NCI-H1436 (cell line): ENCODE measurements at regions not wholly inside any gene's neighbourhood (a gene's known extent, or its start where the extent isn't known, plus 50 kb on each side); places are given as distances from the start of the nearest gene placed in this dataset.

Source experiments
- DNase-seq: peaks from one replicate; lab custom pipeline; 2025; lab: John Stamatoyannopoulos, UW

DNA sequence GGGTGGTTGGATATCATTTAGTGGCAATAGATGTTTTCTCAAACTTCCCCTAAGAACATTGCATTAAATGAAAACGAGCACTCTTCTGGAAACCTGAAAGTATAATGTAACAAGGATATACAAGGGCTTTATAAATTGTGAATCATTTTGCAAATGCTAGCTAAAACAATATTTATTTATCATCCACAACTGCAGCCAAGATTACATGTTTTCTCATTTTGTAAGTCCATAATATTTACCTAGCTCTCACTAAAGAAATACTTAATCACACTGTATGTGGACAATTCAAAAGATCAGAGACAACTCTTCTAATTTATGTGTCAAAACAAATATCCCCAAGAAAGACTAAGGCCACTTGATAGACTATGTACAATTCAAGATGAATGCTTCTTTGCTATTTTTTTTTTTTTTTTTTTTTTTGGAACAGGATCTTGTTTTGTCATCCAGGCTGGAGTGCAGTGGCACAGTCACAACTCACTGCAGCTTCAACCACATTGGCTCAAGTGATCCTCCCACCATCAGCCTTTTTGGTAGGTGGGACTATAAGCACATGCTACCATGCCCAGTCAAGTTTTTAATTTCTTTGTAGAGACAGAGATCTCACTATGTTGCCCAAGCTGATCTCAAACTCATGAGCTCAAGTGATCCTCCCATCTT is 427.7 kb upstream of the THBS1 start:
- DNase-seq = no peak

GRCh38 chr15:39153716-39154115 is 427.2 kb upstream of the THBS1 start:
- no peak for DNase-seq

DNA sequence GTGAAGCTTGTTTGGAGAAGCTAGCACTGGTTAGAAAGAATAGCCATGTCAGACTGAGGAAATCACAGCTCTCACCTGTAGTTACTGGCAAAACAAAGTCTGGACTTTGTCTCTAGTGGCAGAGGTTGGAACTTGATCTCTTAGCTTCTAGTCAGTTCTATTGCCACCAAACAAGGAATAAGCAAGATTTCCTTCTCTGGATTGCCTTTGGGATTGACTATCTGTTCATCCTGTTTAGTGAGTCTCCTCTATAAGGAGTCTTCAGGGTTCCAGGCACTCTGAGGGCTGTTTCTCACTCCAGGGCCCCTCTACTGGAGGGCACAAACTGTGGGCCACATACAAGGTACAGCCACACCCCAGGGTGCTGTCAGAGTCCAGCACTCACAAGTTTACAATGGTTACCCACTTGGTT is 426.6 kb upstream of the THBS1 start:
- no peak for DNase-seq

GRCh38 chr15:39154776-39155175 is 426.1 kb upstream of the THBS1 start:
- DNase-seq = no peak

- no peak for DNase-seq
Measured at GRCh38 chr15:39156166-39156565, 424.7 kb upstream of the THBS1 start.

- DNase-seq = no peak
Measured at GRCh38 chr15:39156646-39157250, 424.1 kb upstream of the THBS1 start.

DNA sequence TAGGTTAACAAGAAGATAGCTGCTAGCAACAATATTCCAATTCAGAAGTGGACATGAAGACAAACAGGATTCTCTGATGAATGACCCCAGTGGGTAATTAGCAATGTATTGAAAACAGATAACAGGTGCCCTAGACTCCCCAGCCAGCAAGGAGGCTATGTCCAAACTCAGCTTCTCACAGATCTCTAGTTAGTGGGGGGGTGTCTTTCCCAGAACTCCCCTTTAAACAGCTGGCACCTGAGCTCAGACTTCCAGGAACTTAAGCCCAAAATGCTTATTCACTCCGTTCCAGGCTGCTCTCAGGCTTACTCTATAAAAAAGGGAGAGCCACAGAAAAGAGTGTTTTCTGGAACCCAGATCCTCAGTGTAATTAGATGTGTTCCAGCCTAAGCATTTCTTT is 423.0 kb upstream of the THBS1 start:
- no peak for DNase-seq

DNA sequence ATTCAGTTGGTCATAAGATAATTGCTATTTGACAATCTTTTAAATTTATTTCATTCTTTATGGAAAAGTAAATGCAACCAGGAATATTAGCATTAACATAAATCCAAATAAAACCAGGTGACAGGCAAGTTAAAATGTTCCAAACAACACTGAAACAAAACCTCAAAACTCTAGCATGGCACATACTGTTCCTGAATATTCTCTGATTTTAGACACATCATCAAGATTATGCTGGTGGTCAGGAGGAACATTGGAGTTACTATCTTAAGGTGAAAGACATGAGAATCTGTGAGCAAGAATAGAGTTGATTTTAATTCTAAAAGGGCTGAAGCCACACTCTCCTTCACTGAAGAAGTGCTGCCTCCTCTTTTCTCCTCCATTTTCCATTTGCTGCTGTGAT is 421.0 kb upstream of the THBS1 start:
- DNase-seq = no peak

DNA sequence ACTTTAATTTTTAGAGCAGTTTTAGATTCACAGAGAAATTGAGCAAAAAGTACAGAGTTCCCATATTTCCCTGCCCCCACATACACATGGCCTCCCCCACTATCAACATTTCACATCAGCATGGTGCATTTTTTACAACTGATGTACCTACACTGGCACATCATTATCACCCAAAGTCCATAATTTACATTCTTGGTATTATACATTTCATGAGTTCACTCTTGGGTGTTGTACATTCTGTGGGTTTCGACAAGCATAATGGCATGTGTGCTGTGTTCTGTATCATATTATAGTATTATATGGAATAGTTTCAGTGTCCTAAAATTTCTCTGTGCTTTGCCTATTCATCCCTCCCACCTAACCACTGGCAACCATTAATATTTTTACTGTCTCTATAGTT is 419.8 kb upstream of the THBS1 start:
- no peak for DNase-seq

DNA sequence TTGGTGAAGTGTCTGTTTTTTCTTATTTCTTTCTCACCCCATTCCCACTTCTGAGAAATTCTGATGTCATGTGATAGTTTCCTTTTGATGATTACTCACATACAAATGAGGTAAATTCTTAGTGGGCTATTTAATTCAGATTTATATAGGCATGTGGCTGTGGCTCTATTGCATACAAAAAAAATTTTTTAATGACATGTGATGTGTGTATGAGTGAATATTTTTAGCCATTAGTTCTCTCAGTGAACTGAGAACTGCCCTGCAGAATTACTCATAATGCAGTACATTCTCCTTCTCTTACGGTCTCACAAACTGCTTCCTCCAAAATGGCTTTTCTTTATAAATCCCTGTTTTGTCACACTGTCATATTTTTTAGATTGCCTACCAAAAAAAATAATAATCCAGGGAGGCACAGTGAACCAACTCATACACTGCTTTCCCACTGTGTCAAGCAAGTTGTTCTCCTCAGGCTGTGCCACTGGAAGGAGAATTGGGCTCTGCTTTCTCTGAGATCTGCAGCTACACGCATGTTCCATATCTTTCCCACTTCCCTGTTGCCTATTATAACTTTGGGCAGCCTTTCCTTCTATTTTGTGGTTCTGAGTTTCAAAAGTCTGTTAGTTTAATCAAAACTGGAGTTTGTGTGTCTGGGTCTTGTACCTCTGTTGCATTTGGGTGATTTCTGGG is 415.7 kb upstream of the THBS1 start:
- no peak for DNase-seq

DNA sequence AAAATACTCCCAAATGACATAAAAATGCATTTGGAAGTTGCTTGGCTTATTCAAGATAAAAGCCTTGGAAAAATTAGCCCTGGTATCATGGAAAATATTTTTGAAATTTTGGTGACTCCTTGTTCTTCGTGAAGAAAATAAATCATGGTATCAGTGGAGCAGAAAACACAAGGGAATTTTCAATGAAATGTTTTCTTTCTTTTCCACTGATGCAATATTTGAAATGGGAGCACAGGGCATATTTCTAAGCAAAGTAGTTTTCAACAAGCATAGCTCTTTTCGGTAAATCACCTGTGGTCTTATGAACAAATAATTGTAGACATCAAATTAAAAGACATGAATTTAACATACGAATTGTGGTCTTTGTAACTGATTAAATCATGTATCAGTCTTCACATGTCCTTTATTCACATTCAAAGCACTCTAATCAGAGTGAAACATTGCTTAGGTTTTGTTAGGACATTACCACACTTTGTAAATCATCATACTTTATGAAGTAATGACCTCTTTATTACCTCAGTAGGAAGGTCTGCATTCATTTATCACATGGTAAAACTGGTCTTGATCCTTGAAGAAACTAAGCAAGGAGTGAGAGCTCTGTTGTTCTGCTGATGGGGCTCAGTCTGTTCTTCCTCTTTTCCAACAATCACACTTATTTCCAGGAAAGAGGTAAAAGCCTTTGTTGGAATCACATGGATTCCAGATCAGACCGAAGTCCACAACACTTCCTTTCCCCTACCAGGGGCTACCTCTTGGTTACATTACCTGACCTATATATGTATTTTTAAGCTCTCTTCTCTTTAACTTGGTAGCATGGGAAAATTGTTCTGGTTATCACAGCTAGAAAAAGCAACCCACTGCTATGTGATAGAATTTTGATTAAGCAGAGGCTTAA is 413.5 kb upstream of the THBS1 start:
- no peak for DNase-seq

DNA sequence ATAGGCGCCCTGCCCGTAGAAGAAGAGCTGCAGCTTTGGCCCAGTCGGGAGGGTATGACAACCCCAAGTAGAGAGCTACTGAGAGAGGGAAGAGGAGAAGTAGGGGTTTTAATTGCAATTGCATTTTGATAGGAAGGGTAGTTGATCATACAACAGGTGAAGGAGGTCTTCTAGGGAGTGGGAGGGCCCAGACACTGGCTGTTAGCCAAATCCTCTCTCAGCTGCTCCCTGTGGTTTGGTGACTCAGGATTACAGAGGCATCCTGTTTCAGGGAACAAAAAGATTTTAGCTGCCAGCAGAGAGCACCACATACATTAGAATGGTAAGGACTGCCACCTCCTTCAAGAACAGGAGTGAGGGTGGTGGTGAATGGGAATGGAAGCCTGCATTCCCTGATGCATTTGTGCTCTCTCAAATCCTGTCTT is 408.9 kb upstream of the THBS1 start:
- peak; percentile 27 for DNase-seq

GRCh38 chr15:39172380-39173281 is 408.2 kb upstream of the THBS1 start:
- no peak for DNase-seq

- no peak for DNase-seq
Measured at GRCh38 chr15:39173426-39173825, 407.5 kb upstream of the THBS1 start.

DNA sequence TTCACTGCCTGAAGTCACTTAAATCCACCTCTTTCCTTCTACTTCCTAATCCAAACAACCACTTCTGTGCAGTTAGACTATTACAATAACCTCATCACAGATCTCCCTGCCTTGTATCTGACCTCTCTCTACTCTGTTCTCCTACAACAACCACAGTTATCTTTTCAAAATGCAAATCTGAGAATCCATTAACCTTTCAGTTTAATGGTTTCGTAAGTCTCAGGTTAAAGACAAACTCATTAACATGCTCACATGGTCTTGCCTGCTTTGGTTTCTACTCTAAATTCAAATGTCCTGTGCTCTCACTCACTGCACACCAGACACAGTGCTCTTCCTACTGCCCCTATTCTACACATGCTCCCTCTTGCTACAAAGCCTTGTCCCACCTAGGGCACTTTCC is 406.5 kb upstream of the THBS1 start:
- DNase-seq = no peak

DNA sequence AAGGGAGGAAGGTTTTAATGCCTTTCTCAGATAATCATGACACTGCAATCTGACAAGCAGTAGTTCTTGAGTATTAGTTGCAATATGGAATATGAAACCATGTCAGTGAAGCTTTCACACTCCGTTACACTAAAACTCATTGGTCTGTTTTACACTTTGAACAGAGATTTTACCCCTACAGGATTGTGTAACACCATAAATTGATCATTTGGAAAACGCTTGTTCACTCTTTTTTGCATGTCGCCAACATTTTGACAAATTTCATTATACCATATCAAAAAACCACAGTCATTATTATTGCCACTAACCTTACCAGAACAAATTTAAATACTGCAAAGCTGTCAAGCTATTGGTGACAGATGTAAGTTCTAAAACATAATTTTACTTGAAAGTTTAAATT is 404.8 kb upstream of the THBS1 start:
- no peak for DNase-seq

- DNase-seq = no peak
Measured at GRCh38 chr15:39177561-39177960, 403.3 kb upstream of the THBS1 start.

- DNase-seq = no peak
Measured at GRCh38 chr15:39180030-39180429, 400.8 kb upstream of the THBS1 start.

- DNase-seq = no peak
Measured at GRCh38 chr15:39180483-39180933, 400.4 kb upstream of the THBS1 start.

DNA sequence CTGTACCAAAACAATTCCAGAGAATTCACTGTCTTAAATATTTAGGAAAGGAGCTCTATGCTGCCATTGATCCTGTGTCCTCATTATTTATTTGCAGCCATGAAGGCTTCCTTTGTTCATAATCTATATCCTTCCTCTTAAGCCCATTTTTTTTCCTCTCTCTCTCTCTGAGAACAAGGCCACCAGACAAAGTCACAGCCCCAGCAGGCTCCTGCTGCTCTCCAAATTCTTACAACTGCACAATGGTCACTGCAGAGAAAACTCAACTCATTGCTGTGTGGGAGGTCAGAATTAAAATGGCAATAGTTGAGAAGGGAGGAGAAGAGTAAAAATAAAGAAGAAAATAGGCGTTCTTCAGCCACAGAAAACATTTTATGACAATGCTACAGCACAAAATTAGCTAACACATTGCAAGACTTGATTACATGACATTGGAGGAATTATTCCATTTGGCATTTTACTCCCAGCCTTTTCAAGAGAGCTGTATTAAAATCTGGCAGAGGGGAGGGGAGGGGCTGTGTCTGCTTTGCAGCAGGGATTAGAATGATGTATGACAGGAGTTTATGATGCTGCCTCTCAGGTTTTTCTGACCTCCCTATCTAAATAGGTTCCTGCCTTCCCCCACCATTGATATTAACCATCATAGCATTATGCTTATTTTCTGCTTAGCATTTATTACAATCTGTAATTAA is 399.7 kb upstream of the THBS1 start:
- DNase-seq = no peak

DNA sequence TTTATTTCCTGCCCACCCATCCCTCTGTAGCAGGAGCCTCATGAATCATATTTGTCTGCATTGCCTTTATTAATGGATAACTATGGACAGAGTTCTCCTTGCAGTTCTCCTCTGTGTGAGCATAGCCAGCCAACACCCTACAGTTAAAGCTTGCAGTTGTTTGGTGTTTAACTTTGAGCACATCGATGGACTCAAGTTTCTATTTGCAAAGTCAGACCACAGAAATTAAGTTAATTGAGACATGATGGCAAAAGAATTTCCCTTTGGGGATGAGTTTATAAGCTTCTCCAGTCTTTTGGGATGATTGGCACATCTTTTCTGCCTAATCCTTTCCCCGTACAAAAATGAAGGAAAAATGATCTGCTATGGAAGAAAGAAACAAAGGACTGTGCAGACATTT is 398.9 kb upstream of the THBS1 start:
- no peak for DNase-seq
